Neural progenitor cell (in vitro differentiated cells): ENCODE measurements at regions not wholly inside any gene's neighbourhood (a gene's known extent, or its start where the extent isn't known, plus 50 kb on each side); places are given as distances from the start of the nearest gene placed in this dataset.

Source experiments
- DNase-seq: peaks from one replicate; pipeline ENCODE4 v3.0.0-alpha.2; 2016; ENCODE audit warnings: low spot score
- H2AFZ ChIP-seq: fragments of 200-600 bp; sonication (generic); replicated peaks from 2 replicates; pipeline ENCODE4 v1.6.1; 2016; ENCODE audit warnings: antibody characterized with exemption
- H3F3A ChIP-seq: fragments of 200-600 bp; sonication (generic); 2 replicates; pipeline ENCODE4 v1.6.1; 2016; ENCODE audit warnings: antibody characterized with exemption, low read depth
- H3K27ac ChIP-seq: fragments of 200-600 bp; sonication (generic); 2 replicates; pipeline ENCODE4 v1.5.1; 2016; ENCODE audit warnings: mild to moderate bottlenecking
- H3K27me3 ChIP-seq: fragments of 200-600 bp; sonication (generic); 2 replicates; pipeline ENCODE4 v1.6.1; 2016; ENCODE audit warnings: mild to moderate bottlenecking, moderate library complexity
- H3K36me3 ChIP-seq: fragments of 200-600 bp; sonication (generic); 2 replicates; pipeline ENCODE4 v1.5.1; 2016
- H3K4me1 ChIP-seq: fragments of 200-600 bp; sonication (generic); 2 replicates; pipeline ENCODE4 v1.6.1; 2016; ENCODE audit warnings: mixed run types
- H3K4me2 ChIP-seq: fragments of 200-600 bp; sonication (generic); 2 replicates; pipeline ENCODE4 v1.6.1; 2016
- H3K4me3 ChIP-seq: fragments of 200-600 bp; sonication (generic); 2 replicates; pipeline ENCODE4 v1.5.1; 2016
- H3K79me2 ChIP-seq: fragments of 200-600 bp; sonication (generic); 2 replicates; pipeline ENCODE4 v1.6.1; 2016; ENCODE audit warnings: low read depth
- H3K9ac ChIP-seq: fragments of 200-600 bp; sonication (generic); 2 replicates; pipeline ENCODE4 v1.6.1; 2016
- H3K9me3 ChIP-seq: fragments of 200-600 bp; sonication (generic); 2 replicates; pipeline ENCODE4 v1.5.1; 2016; ENCODE audit warnings: low read depth
- H4K20me1 ChIP-seq: fragments of 200-600 bp; sonication (generic); 2 replicates; pipeline ENCODE4 v1.6.1; 2016; ENCODE audit warnings: low read depth
- H3K27ac Mint-ChIP-seq: 3 replicates; pipeline ENCODE4 v1.8.0; 2021; ENCODE audit warnings: mixed read lengths
- H3K27me3 Mint-ChIP-seq: 2 replicates; pipeline ENCODE4 v1.8.0; 2022; ENCODE audit warnings: low read depth, mild to moderate bottlenecking, inconsistent platforms, moderate library complexity, mixed read lengths; ENCODE audit not compliant: insufficient read depth
- H3K36me3 Mint-ChIP-seq: 3 replicates; pipeline ENCODE4 v1.8.0; 2021; ENCODE audit warnings: mixed read lengths
- H3K4me1 Mint-ChIP-seq: 3 replicates; pipeline ENCODE4 v1.8.0; 2021; ENCODE audit warnings: mixed read lengths
- H3K4me3 Mint-ChIP-seq: 3 replicates; pipeline ENCODE4 v1.8.0; 2021; ENCODE audit warnings: mild to moderate bottlenecking, moderate library complexity, mixed read lengths
- H3K9me3 Mint-ChIP-seq: 3 replicates; pipeline ENCODE4 v1.8.0; 2020; ENCODE audit warnings: mixed read lengths
- EZH2 ChIP-seq: fragments of 200-600 bp; sonication (generic); IDR thresholded peaks from 2 replicates; pipeline ENCODE4 v1.6.1; 2017; ENCODE audit warnings: antibody characterized with exemption, mild to moderate bottlenecking, moderate library complexity
- EZH2phosphoT487 ChIP-seq: fragments of 200-600 bp; sonication (generic); IDR thresholded peaks from 2 replicates; pipeline ENCODE4 v1.6.1; 2017; ENCODE audit warnings: antibody characterized with exemption
- TF ChIP-seq, protein P1 (sequence below): fragments of 200-600 bp; sonication (generic); IDR thresholded peaks from 2 replicates; pipeline ENCODE4 v1.5.1; 2017; ENCODE audit warnings: antibody characterized with exemption, mild to moderate bottlenecking

DNA sequence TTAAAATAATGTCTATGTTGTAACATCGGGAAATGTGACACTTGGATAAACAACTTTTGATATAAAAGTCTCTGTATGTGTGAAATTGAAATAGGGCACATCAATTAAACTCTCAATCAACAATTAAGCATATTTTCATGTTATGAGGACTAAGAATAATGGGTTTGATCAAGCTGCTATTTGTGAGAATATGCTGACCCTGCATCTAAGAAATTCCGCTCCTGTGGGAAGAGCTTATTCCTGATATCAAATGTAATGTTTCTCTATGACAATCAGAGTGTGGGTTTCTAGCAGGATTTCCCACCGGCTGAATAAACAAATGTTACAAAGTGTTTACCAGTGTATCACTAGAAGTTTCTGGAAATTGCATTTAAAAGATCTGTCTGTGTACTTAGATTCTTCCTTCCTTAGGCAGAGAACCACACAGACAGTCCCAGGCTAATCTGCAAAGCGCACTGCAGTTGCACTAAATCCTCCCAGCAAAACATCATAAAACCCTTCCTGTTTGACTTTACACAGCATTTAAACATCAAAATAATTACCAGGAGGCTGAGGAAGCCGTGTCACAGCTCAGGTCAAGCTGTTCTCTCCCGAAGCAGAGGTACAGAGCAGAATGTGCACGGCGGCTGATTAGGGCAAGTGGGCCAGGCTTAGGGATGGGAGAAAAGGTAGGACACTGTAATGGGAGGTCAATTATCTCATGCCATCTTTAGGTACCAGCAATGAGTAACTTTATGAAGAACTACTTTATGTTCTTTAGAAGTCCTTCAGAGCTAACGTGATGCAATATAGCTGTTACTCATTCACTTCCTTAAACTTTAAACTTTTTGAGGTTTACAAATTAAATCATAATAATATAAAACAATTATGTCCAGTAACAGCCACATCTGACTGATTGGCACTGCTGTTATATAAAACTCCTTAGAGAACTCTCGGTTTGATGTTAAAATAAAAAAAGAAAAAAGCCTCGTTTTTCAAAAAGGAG lies 109.1 kb upstream of the CTTNBP2 start:
- Histone ChIP-seq H3K27ac (no peak overlapping the region), H3K36me3 (no peaks in the 10 kb centered on the region), H4K20me1 (no peaks in the 10 kb centered on the region), H3K4me3 (no peak overlapping the region), H3K4me1 (no peaks in the 10 kb centered on the region), H3F3A (no peaks in the 10 kb centered on the region), H3K9ac (no peak overlapping the region), H3K9me3 (no peaks in the 10 kb centered on the region), H3K79me2 (no peaks in the 10 kb centered on the region), H3K27me3 (no peaks in the 10 kb centered on the region), H2AFZ (no peak overlapping the region), H3K4me2 (no peak overlapping the region)
- no peak for DNase-seq
- TF ChIP-seq EZH2phosphoT487 (no peak), EZH2 (no peak)
- TF ChIP-seq, protein P1, sequence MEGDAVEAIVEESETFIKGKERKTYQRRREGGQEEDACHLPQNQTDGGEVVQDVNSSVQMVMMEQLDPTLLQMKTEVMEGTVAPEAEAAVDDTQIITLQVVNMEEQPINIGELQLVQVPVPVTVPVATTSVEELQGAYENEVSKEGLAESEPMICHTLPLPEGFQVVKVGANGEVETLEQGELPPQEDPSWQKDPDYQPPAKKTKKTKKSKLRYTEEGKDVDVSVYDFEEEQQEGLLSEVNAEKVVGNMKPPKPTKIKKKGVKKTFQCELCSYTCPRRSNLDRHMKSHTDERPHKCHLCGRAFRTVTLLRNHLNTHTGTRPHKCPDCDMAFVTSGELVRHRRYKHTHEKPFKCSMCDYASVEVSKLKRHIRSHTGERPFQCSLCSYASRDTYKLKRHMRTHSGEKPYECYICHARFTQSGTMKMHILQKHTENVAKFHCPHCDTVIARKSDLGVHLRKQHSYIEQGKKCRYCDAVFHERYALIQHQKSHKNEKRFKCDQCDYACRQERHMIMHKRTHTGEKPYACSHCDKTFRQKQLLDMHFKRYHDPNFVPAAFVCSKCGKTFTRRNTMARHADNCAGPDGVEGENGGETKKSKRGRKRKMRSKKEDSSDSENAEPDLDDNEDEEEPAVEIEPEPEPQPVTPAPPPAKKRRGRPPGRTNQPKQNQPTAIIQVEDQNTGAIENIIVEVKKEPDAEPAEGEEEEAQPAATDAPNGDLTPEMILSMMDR = no peak
- no peak overlapping the region for H3K4me3 Mint-ChIP-seq
- H3K36me3 Mint-ChIP-seq = no peaks in the 10 kb centered on the region
- H3K27ac Mint-ChIP-seq = no peak overlapping the region
- no peaks in the 10 kb centered on the region for H3K4me1 Mint-ChIP-seq
- H3K27me3 Mint-ChIP-seq = no peaks in the 10 kb centered on the region
- no peaks in the 10 kb centered on the region for H3K9me3 Mint-ChIP-seq

DNA sequence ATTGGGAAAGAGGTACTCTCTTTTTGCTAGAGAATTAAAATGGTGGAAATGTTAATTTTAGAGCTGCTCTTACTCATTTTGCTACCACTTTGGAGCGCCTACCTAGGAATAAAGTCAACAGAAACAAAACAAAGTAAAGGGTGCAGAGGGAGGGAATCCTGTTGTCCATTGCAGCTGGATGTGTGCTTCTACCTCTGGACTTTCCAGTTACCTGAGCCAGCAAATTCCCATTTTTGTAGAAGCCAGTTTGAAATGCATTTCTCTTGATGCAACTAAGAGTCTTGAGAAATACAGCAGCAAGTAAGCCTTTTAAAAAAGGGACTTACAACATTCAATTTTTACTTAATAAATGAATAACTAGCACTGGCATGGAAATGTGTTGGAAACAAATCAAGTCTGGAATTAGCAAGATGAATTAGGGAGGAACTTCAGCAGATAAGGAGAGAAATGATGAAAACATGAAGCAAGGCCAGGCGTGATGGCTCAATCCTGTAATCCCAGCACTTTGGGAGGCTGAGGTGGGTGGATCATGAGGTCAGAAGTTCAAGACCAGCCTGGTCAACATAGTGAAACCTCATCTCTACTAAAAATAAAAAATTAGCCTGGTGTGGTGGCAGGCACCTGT lies 113.5 kb upstream of the CTTNBP2 start:
- Histone ChIP-seq H3K9me3 (no peaks in the 10 kb centered on the region), H4K20me1 (no peaks in the 10 kb centered on the region), H3F3A (no peaks in the 10 kb centered on the region), H3K4me3 (no peak overlapping the region), H3K9ac (no peak overlapping the region), H3K79me2 (no peaks in the 10 kb centered on the region), H3K36me3 (no peaks in the 10 kb centered on the region), H3K4me1 (no peaks in the 10 kb centered on the region), H3K4me2 (no peak overlapping the region), H2AFZ (no peak overlapping the region), H3K27ac (no peak overlapping the region), H3K27me3 (no peaks in the 10 kb centered on the region)
- H3K4me3 Mint-ChIP-seq = no peak overlapping the region
- H3K36me3 Mint-ChIP-seq = no peaks in the 10 kb centered on the region
- no peaks in the 10 kb centered on the region for H3K9me3 Mint-ChIP-seq
- TF ChIP-seq EZH2phosphoT487 (no peak), EZH2 (no peak)
- TF ChIP-seq, protein P1 = no peak
- no peaks in the 10 kb centered on the region for H3K27me3 Mint-ChIP-seq
- no peaks in the 10 kb centered on the region for H3K4me1 Mint-ChIP-seq
- no peak overlapping the region for H3K27ac Mint-ChIP-seq
- DNase-seq = no peak

DNA sequence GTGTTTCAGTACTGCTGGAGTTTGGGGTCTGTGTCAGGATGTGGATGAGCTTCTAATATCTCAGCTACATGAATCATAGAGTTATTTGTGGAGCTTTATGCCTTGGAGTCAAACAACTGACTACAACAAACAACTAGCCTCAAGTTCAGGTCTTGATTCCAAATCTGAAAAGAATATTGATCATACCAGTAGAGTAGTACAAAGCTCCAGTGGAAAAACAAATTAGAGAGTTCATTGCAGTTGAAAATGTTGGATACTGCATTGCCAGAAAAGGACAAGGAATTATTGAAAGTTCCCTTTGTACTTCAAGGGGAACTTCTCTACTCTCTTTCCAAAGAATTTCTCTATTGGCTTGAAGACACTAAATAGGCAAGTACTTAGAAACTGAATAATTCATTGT lies 117.6 kb upstream of the CTTNBP2 start:
- Histone ChIP-seq H3K4me2 (no peak overlapping the region), H3K9me3 (no peaks in the 10 kb centered on the region), H3K9ac (no peak overlapping the region), H3F3A (no peaks in the 10 kb centered on the region), H3K27me3 (no peaks in the 10 kb centered on the region), H3K79me2 (no peaks in the 10 kb centered on the region), H3K27ac (no peak overlapping the region), H3K4me3 (no peak overlapping the region), H4K20me1 (no peaks in the 10 kb centered on the region), H2AFZ (no peak overlapping the region), H3K36me3 (no peaks in the 10 kb centered on the region), H3K4me1 (no peaks in the 10 kb centered on the region)
- no peaks in the 10 kb centered on the region for H3K27me3 Mint-ChIP-seq
- no peak for DNase-seq
- no peaks in the 10 kb centered on the region for H3K9me3 Mint-ChIP-seq
- H3K4me3 Mint-ChIP-seq = no peak overlapping the region
- H3K36me3 Mint-ChIP-seq = no peaks in the 10 kb centered on the region
- TF ChIP-seq EZH2 (no peak), EZH2phosphoT487 (no peak)
- TF ChIP-seq, protein P1 = no peak
- no peak overlapping the region for H3K27ac Mint-ChIP-seq
- H3K4me1 Mint-ChIP-seq = no peaks in the 10 kb centered on the region
